Left lung (tissue), 4 donors: ENCODE measurements at regions not wholly inside any gene's neighbourhood (a gene's known extent, or its start where the extent isn't known, plus 50 kb on each side); places are given as distances from the start of the nearest gene placed in this dataset.

ENCODE experiments used
- ATAC-seq: fragments of 200-7000 bp; cut with Tn5 transposase; one replicate; pipeline ENCODE4 v1.9.1; 2020; ENCODE audit warnings: moderate library complexity
- DNase-seq, 4 donors: peaks; one replicate each; pipeline ENCODE4 v3.0.0-alpha.2; 2013 to 2020
- H3K27ac ChIP-seq, 2 donors: fragments of 200-600 bp; sonication (generic) in 1 of 2; one replicate each; pipeline versions ENCODE4 v1.5.0 to v1.8.0; 2020 to 2021
- H3K27me3 ChIP-seq, 2 donors: fragments of 200-600 bp; sonication (generic) in 1 of 2; one replicate each; pipeline versions ENCODE4 v1.5.0 to v1.8.0; 2020 to 2021
- H3K36me3 ChIP-seq, 2 donors: fragments of 200-600 bp; sonication (generic) in 1 of 2; one replicate each; pipeline versions ENCODE4 v1.5.0 to v1.8.0; 2020 to 2021
- H3K4me1 ChIP-seq, 2 donors: fragments of 200-600 bp; one replicate each; pipeline ENCODE4 v1.8.0; 2021
- H3K4me3 ChIP-seq, 2 donors: fragments of 200-600 bp; sonication (generic) in 1 of 2; one replicate each; pipeline versions ENCODE4 v1.5.0 to v1.8.0; 2020 to 2021; ENCODE audit warnings: mild to moderate bottlenecking in 1 of 2
- H3K9me3 ChIP-seq, 2 donors: fragments of 200-600 bp; sonication (generic) in 1 of 2; one replicate each; pipeline versions ENCODE4 v1.5.0 to v1.8.0; 2020 to 2021
- intact Hi-C, 2 donors: fragments of 100-400 bp; cut with DNase I; formaldehyde crosslinking; loops; one replicate each; pipeline versions ENCODE4 v1.11.2 to v1.14.2; 2022
- TF ChIP-seq, protein P1 (sequence below), 2 donors: fragments of 200-600 bp; sonication (generic) in 1 of 2; IDR thresholded peaks; one replicate each; pipeline versions ENCODE4 v1.5.0 to v1.8.0; 2021; ENCODE audit warnings: antibody characterized with exemption in 2 of 2
- donor health status: DM: no; HTN: yes; CAD: no.
- donor health status: DM: no; HTN: no; CAD: no.

DNA sequence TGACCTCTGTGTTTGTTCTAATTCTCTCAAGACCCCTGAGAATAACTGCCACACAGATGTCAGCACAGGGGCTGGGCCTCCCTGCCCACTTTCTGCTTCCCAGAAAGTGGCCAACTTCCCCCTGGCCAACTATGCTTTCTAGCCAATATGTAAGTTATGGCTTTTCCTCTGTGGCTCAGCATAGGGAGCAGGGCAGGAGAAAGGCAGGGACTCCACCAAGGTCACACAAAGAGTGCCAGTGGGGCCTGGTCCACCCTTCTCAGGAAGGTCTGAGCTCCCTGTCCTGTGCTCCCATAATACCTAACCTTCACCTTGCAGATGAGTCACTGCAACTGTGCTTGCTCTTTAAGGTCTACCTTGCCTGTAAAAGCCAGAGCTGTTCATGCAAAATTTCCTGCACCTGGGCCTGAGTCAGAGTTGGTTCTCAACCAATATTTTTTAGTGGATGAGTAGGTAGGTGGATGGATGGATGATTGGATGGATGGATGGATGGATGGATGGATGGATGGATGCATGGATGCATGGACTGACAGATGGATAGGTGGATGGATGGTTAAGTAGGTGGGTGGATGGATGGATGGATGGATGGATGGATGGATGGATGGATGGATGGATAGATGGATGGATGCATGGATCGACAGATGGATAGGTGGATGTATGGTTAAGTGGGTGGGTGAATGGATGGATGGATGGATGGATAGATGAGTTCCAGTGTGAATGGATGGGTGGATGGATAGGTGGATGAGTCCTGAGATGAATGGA, 64.2 kb downstream of the DIO3 start:
- DNase-seq (no peak), ATAC-seq (no peak)
- H3K27ac ChIP-seq, result no peak overlapping the region
- peaks cover 0 to 12% of the 10 kb centered on the region in 2 donors for H3K4me1 ChIP-seq
- no peaks in the 10 kb centered on the region for H3K9me3 ChIP-seq
- H3K27me3 ChIP-seq, result peaks cover 0 to 6% of the 10 kb centered on the region in 2 donors
- intact Hi-C loops, result loop anchor here in 1 of 2 donors (10.0 kb wide), 1 partner anchor 781 kb away; no protein-coding TSS in a partner anchor
- no peaks in the 10 kb centered on the region for H3K36me3 ChIP-seq
- TF ChIP-seq, protein P1, sequence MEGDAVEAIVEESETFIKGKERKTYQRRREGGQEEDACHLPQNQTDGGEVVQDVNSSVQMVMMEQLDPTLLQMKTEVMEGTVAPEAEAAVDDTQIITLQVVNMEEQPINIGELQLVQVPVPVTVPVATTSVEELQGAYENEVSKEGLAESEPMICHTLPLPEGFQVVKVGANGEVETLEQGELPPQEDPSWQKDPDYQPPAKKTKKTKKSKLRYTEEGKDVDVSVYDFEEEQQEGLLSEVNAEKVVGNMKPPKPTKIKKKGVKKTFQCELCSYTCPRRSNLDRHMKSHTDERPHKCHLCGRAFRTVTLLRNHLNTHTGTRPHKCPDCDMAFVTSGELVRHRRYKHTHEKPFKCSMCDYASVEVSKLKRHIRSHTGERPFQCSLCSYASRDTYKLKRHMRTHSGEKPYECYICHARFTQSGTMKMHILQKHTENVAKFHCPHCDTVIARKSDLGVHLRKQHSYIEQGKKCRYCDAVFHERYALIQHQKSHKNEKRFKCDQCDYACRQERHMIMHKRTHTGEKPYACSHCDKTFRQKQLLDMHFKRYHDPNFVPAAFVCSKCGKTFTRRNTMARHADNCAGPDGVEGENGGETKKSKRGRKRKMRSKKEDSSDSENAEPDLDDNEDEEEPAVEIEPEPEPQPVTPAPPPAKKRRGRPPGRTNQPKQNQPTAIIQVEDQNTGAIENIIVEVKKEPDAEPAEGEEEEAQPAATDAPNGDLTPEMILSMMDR (IDR thresholded peaks at IDR 0.05), result no peak
- no peak overlapping the region for H3K4me3 ChIP-seq

DNA sequence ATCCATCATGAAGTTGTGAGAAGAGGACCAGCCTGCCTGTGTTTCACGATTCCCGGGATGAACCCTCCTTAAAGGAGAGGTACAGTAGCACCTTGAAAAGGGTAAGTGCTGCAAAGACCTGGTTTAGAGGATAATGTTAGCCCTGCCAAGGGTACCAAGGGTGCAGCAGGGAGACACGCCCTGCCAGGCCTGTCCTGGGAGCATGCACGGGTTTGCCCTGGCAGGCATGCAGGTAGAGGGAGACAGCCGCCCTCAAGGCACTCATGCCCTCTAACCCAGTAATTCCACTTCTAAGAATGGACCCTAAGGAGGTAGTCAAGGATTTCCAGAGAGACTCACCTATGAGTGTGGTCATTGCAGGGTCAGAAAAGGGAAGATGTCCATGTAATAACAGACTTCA, 65.0 kb downstream of the DIO3 start:
- intact Hi-C loops, result loop anchor here in 1 of 2 donors (10.0 kb wide), 1 partner anchor 782 kb away; no protein-coding TSS in a partner anchor
- DNase-seq, result no peak
- Histone ChIP-seq H3K27ac (no peak overlapping the region), H3K4me1 (peaks cover 0 to 12% of the 10 kb centered on the region in 2 donors), H3K27me3 (peaks cover 0 to 6% of the 10 kb centered on the region in 2 donors), H3K4me3 (no peak overlapping the region), H3K9me3 (no peaks in the 10 kb centered on the region), H3K36me3 (no peaks in the 10 kb centered on the region)
- no peak for ATAC-seq
- TF ChIP-seq, protein P1 (IDR thresholded peaks at IDR 0.05), result no peak

DNA sequence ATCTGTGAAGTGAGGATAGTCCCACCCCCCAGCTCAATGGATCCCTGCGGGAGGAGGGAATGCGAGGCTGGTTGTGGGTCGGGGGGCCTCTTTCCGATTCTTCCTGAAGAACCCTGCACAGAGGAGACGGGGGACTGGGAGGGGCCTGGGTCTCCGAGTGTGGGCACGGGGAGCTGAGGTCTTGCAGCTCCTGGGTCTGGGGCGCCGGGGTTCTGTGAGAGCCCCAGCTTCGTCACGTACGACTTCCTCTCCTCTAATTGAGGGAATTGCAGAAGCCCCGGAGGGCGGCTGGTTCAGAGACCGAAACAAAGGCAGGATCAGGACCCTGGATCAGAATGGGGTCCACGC, 66.6 kb downstream of the DIO3 start:
- H3K36me3 ChIP-seq, result no peaks in the 10 kb centered on the region
- H3K4me1 ChIP-seq, result peaks cover 0 to 12% of the 10 kb centered on the region in 2 donors
- H3K4me3 ChIP-seq, result no peak overlapping the region
- intact Hi-C loops, result loop anchor here in 1 of 2 donors (10.0 kb wide), 1 partner anchor 783 kb away; no protein-coding TSS in a partner anchor
- no peak for ATAC-seq
- no peak overlapping the region for H3K27ac ChIP-seq
- H3K27me3 ChIP-seq, result peaks cover 0 to 6% of the 10 kb centered on the region in 2 donors
- TF ChIP-seq, protein P1 (IDR thresholded peaks at IDR 0.05), result no peak
- peak in 1 of 4 donors; percentile 60 for DNase-seq
- no peaks in the 10 kb centered on the region for H3K9me3 ChIP-seq

DNA sequence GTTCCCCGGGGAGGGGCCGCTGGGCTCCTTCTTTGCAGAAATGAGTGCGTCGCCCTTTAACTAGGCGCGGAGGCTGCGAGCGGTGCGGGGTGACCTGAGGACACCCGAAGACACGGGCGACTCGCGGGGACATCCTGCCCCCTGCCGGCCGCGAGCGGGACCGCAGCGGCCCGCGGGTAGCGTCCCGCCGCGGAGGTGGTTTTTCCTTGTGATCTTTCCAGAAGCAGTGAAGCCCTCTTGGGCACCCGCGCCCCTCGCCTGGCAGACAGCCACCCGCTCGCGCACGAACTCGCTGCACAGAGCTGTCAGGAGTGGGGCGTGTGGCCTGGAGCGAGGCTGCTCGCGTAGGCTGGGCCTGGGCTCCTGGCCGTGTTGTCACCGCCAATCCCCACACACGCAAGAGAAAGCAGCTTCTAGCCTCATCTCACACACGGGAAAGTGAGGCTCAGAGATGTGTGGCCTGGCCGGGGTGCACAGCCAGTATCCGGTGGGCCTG, 67.2 kb downstream of the DIO3 start:
- Histone ChIP-seq H3K9me3 (no peaks in the 10 kb centered on the region), H3K4me1 (peaks cover 0 to 12% of the 10 kb centered on the region in 2 donors), H3K36me3 (no peaks in the 10 kb centered on the region), H3K27ac (no peak overlapping the region), H3K4me3 (no peak overlapping the region), H3K27me3 (peaks cover 0 to 6% of the 10 kb centered on the region in 2 donors)
- DNase-seq (peak; percentile 63 to 92 (median 75)), ATAC-seq (peak; percentile 99)
- intact Hi-C loops, result loop anchor here in 1 of 2 donors (10.0 kb wide), 1 partner anchor 784 kb away; no protein-coding TSS in a partner anchor
- TF ChIP-seq, protein P1 (IDR thresholded peaks at IDR 0.05), result peak; percentile 99

DNA sequence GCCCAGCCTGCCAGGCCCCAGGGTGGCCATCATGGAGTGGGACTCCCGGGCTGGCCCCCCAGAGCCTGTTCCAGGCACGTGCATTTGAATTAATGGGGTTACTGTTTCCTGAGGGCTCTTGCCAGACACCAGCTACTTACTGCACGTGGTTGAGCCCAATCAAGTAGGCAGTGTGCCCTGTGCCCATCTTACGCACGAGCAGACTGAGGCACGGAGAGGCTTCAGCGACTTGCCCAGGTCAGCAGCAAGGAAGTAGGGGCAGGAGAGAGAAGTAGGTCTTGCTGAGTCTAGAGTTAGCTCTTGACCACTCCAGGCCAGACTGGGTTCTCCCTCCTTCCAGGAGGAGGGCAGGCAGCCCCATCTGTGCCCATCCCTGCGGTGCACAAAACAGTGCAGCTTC, 67.7 kb downstream of the DIO3 start:
- intact Hi-C loops, result loop anchor here in 1 of 2 donors (10.0 kb wide), 1 partner anchor 784 kb away; no protein-coding TSS in a partner anchor
- no peaks in the 10 kb centered on the region for H3K36me3 ChIP-seq
- H3K4me3 ChIP-seq, result no peak overlapping the region
- H3K9me3 ChIP-seq, result no peaks in the 10 kb centered on the region
- H3K27me3 ChIP-seq, result peaks cover 0 to 6% of the 10 kb centered on the region in 2 donors
- no peak overlapping the region for H3K27ac ChIP-seq
- DNase-seq, result peak in 1 of 4 donors; percentile 48
- TF ChIP-seq, protein P1 (IDR thresholded peaks at IDR 0.05), result no peak
- ATAC-seq, result no peak
- peaks cover 0 to 12% of the 10 kb centered on the region in 2 donors for H3K4me1 ChIP-seq
